ENCODE measurements at regions not wholly inside any gene's neighbourhood (a gene's known extent, or its start where the extent isn't known, plus 50 kb on each side); places are given as distances from the start of the nearest gene placed in this dataset.

DNA sequence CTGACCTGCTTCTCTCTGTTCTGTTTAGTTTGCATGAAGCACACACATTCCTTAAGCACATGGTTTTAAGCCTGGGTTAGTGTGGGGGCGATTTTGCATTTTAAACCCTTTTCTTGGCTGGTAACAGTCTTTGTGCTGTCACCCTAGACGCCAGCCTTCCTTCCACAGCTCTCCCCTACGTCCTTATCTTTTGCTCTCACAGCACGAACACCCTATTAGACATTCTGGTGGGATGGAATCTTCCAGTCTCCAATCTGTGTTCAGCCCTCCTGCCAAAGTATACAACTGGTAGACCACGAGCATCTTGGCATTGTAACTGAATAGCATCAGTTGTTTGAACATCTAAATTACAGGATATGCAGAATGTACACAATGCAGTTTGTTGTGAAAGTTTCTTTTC is 316.9 kb upstream of the IRX2 start:
- no peak for DNase-seq (ENCODE audit: low spot score)
- FAIRE-seq = no peak

DNA sequence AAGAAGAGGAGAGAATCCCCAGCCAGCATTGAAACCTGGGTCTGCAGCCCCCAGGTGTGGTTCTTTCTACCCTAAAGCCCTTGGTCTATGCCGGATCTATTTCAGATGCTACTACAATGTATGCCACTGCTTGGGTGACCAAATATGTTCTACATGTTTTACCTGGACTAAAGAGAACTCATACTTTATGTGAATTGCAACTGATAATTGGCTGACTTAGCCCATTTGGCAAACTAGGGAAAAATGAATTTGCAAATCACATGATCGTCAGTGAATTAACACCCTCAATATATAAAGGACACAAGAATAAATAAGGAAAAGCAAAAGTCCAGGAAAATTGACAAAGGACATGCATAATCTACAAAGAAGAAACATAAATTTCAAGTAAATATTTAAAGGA is 308.8 kb upstream of the IRX2 start:
- FAIRE-seq (no peak), DNase-seq (ENCODE audit: low spot score) (no peak)

DNA sequence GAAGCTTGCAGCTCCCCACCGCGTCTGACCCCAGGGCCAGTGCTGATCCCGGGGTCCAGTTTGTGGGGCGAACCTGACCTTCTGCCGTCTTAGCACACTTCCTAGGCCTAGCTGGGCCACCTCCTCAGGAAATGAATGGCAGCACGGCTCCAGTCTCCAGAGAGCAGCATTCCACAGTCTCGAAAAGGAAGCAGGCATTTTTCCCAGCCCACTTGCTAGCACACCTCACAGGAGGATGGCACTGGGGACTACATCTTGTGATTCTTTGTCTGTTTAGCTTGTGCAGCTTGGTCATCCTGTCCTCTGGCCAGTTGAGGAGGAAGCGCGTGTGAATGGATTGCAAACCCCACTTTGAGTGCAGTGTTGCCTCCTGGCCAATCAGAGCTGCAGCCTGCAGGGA is 308.0 kb upstream of the IRX2 start:
- no peak for DNase-seq (ENCODE audit: low spot score)
- no peak for FAIRE-seq

DNA sequence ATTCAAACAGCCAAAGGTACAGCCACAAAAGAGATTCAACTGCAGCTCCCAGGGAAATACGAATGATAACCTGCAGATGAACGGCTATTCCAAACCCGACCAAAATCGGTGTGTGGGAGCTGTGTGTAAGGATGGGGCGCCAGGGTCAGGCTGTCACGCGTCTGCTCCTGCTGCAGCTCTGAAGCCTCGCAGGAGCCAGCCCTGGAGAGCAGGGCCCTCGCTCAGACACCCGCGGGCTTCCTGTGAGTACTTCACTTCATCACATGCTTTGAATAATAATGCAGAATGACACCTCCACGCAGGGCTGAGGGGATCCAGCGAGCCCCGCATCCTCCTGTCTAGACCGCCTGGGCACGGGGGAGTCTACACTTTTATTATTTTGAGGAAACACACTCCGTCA is 307.5 kb upstream of the IRX2 start:
- DNase-seq (ENCODE audit: low spot score) (no peak), FAIRE-seq (no peak)

DNA sequence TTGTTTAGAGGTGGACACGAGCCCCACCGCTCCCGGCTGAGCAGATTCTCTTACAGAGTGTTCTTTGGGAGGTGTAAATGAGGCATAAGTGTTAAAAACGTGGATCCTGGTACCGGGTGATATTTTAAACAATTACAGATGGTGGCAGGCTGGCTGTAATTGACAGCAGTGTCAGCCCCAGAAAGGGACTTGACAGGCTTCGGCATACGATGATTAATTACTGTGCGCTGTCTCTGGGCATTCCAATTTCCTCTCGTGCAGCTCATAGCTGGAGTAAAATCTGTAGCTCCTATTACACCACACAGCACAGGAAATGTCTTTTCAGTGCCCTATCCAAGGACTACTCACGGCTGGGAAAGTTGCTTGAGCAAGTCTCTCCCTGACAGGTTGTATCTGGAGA is 305.4 kb upstream of the IRX2 start:
- FAIRE-seq = no peak
- no peak for DNase-seq (ENCODE audit: low spot score)

DNA sequence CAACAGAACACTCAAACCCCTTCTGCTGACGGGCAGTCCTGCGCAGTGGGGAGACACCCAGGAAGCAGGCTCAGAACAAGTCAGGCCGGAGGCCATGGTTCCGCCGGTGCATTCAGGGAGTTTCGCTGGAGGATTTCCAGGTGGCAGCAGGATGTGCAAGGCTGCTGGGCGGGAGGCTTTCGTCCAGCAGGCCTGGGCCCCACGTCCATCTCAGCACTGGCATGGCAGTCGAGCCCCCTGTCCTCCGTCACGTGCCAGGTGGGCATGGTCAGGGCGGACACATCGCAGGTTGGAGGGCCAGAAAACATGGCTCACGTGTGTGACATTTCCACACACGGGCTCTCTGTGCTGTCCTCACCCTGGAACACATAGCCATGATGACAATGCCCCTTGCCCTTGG is 299.9 kb upstream of the IRX2 start:
- FAIRE-seq (no peak), DNase-seq (ENCODE audit: low spot score) (no peak)

DNA sequence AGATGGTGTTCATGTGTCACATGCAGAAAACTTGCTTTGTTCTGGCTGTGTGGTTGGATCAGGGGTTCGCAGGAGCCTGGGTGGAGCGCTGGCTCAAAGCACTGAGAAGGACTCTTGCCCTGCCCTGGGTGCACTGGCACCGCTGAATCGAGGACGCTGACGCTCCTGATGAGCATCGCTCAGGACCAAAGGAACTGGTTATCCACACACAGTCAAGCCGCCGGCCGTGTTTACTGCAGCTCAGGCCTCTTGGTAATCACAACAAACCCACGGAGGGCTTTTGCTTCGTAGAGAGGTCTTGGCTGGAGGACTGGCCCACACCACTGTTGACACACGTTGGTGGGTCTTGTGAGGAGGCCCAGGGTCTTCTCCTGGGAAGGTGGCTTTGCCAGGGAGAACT is 299.4 kb upstream of the IRX2 start:
- DNase-seq (ENCODE audit: low spot score) (no peak), FAIRE-seq (no peak)

DNA sequence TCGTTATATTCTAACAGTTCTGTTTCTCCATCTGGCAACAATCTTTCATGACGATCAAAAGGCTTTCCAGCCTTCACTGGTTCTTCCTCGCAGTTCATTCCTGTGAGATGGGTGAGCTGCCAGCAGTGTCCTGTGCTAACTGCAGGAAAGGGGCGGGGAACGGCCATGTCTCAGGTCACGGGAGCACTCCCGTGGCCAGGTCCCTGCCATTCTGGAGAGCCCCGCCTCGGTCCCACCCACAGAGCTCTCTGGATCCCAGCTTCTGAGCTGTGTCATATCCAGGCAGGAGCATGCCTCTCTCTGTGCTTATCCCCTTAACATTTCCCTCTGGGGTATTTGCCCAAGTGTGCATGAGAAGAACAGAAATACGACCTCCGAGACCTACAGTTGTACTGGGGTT is 297.8 kb upstream of the IRX2 start:
- FAIRE-seq = no peak
- no peak for DNase-seq (ENCODE audit: low spot score)

DNA sequence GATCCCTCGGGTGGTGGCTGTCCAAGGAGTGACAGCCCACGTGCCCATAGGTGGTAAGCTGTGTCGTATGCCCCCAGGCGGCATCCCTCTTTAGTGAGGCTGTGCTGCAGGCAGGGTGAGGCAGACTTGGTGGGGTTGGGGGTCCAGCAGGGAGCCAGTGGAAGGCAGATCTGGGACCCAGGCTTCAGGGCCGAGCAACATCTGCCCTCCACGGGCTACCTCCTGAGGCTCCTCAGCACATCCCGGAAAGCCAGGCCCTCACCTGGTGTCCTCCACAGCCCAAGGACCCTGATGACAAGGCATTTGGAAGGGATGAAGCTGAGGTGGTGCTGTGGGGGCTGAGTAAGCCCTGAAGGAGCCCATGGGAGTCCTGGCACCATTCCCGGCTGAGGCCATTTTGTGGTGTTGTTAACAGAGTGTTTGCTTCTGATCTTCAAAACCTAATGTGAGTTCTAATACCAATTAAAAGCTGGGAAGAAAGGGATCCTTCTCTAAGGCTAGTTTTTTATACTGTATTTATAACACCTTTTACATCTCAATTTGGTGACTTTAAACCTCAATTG is 295.8 kb upstream of the IRX2 start:
- DNase-seq (ENCODE audit: low spot score) (no peak), FAIRE-seq (no peak)

DNA sequence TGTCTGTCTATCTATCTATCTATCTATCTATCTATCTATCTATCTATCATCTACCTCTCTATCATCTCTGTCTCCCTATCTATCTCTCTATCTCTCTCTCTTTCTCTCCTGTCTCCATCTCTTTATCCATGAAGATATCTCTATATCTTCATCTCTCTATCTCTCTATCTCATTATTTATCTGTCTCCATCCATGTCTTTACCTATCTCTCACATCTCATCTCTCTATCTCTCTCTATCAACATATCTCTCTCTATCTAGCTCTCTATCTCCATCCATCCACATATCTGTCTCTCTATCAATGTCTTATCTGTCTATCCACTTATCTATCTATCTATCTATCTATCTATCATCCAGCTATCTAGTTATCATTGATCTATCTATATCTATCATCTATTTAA is 292.1 kb upstream of the IRX2 start:
- FAIRE-seq = no peak

DNA sequence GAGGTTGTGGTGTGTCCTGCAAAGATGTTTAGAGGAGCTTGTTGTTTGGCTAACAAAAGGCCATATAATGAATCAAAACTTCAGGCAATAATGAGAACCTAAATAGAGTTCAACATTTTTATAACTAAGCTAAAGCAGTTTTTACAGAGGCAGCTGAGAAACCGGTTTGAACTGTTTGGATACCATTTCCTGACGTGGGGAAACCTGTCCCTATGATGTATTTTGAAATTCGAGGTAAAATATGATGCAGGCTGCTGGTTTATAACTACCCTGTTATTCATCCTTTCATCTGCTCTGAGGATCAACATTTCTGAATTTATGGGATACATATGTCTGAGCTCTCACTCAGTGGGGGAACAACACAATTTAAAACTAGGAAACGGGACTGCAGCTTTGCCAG is 289.5 kb upstream of the IRX2 start:
- FAIRE-seq (no peak), DNase-seq (ENCODE audit: low spot score) (no peak)

More for the DNA sequence above, 292.1 kb upstream of the IRX2 start:
- no peak for DNase-seq (ENCODE audit: low spot score)

DNA sequence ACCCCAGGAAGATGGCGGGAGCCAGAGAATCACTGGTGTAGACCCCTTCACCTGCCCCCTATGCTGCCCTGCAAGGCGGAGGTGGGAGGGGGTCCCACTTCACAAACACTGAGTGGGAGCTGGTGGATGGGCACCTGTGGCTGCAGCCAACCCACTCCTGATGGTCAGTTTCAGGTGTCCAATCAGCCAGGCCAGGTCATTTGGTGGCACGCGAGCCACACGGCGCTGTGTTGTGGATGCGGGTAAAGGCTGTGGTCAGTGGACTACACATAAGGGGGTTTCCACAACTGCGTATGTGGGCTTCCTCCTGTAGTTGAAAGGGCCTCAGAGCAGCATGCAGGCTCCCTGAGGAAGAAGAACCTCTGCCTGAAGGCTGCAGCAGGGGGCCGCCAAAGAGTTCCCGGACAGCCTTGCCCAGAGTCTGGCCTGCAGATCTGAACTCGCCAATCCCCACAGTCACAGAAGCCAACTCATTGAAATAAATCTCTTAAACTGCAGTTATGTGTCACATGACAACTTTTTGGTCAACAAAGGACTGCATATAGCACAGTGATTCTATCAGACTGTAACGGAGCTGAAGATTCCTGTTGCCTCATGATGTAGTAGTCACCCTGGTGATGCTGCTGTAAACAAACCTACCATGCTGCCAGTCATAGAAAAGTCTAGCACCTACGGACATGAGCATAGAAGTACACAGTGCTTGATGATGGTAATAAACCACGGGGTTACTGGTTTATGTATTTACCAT is 284.7 kb upstream of the IRX2 start:
- FAIRE-seq (no peak), DNase-seq (ENCODE audit: low spot score) (no peak)

DNA sequence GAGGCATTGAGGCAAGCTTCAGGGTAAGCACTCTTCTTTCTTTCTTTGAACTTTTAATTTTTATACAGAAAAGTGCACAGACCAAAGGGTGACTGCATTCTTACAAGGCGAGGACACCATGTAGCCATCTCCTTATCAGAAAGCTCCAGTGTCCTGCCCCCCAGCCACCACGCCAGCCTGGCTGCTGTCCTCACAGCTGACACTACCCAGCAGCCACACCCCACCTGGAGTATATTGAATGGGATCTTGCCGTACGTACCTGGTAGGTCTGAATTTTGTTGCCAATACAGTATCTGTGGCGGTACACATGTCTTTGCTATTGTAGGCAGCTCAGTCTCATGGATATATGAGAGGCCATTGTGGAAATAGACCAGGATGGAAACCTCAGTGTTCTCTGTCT is 284.0 kb upstream of the IRX2 start:
- FAIRE-seq (no peak), DNase-seq (ENCODE audit: low spot score) (no peak)

DNA sequence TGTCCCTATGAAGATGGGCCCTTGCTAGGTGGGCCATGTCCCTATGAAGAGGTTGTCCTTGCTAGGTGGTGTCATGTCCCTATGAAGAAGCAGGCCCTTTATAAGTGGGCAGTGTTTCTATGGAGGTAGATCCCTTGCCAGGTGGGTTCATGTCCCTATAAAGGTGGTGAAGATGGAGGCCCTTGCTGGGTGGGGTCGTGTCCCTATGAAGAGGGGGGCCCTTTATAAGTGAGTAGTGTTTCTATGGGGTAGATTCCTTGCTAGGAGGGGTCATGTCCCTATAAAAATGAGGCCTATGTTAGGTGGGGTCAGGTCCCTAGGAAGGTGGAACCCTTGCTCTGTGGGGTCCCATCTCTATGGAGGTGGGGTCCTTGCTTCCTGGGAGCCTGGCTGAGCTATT is 283.4 kb upstream of the IRX2 start:
- no peak for DNase-seq (ENCODE audit: low spot score)
- FAIRE-seq = no peak

DNA sequence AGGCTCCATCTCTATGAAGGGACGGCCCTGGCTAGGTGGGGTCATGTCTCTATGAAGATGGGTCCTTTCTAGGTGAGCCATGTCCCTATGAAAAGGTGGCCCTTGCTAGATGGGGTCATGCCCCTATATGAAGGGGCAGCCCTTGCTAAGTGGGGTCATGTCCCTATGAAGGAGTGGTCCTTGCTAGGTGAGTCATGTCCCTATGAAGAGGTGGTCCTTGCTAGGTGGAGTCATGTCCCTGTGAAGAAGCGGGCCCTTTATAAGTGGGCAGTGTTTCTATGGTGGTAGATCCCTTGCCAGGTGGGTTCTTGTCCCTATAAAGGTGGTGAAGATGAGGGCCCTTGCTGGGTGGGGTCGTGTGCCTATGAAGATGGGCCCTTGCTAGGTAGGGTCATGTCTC is 283.0 kb upstream of the IRX2 start:
- DNase-seq (ENCODE audit: low spot score) = no peak
- FAIRE-seq = no peak

DNA sequence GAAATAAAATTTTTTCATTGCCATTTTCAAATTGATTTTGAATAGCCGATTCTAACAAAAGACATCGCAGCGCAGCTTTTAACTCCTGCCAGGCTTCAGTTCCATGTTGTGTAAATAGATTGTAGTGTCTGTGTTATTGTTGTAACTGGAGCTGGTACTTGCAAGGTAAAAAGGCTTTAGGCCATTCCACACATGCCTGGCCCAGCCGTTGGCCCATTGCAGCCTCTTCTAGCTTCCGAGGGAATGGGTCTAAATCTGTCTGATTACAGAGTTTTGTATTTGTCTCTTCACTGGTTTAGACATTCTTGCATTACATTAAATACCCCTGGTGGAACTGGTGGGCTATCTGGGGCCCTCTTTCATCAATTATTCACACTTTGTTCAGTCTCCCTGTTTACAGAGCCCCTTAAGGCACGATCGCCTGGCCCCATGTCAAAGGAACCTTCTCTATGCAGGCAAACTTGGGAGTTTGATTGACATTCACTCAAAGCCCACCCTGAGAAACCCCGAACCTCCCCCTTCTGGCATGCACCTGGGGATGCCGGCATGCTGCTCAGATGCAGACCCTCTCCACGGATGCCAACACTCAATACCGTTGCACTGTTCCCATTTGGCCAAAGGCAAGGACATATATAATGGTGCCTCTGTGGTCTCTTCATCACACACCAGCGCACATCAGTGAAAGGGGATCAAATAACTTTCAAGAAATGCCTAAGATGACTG is 281.7 kb upstream of the IRX2 start:
- FAIRE-seq (no peak), DNase-seq (ENCODE audit: low spot score) (no peak)

DNA sequence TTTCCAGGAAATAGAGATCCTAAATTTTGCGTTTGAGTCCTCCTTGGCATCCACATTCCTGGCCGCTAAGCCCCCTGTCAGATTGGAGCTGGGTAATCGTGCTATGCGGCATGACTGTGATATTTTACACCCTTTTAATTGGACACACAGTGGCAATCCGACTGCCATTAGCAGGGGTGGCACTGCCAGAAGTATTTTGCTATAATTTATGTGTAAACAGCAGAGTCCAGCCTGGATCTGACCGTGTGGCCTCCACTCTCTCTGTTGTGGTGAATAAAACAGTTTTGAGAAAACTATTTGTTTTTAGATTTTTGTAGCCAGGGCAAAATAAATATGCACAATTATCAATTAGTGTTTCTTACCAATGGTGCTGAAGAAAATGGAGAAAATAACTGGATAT is 281.0 kb upstream of the IRX2 start:
- DNase-seq (ENCODE audit: low spot score) = no peak
- FAIRE-seq = no peak

DNA sequence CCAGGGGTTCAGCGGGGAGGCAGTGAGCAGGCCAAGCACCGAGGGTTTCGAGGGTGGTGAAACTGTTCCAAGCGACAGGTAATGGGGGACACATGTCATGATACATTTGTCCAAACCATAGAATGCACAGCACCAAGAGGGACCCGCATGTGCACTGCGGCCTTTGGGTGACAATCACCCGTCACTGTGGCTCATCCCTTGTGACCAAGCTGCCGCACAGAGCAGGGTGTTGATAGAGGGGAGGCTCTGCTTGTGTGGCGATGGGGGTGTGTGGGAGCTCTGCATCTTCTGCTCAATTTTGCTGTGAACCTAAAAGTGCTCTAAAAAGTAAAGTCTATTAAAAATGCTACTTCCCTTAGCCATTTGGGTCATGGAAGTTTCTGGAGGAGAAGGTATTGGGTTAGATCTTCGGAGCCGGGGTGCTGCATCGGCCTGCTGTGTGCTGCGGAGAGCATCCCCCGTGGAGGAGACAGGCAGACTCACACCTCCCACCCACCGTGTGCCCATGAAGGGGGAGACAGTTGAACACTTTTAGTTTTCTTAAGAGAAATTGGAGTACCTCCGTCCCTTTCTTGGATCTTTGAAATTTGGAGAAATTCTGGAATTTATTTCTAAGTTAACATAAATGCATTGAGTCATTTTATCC is 280.4 kb upstream of the IRX2 start:
- no peak for FAIRE-seq

DNA sequence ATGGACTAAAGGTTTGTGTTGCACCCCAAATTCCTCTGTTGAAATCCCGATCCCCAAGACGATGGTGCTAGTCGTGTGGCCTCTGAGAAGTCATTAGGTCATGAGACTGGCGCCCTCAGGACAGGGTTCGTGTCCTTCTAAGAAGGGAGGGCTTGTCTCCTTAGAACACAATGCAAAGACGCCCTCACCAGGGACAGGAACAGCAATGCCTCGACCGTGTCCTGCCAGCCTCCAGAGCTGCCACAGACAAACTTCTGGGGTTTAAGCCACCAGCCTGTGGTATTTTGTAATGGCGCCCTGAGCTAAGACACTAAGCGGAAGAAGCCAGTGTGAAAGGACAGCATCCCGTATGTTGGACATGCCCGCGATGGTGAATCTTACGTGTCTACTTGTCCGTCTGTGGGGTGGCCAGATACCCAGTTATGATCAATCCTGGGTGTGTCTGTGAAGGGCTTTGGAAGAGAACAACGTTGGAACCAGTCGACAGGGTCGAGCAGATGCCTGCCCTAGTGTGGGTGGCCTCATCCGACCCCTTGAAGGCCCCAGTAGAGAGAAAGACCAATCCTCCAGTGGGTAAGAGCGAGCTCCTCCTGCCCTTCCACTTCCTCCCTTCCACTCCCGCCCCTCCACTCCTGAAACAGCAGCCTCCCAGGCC is 279.2 kb upstream of the IRX2 start:
- no peak for DNase-seq (ENCODE audit: low spot score)
- FAIRE-seq = no peak

More for the DNA sequence above, 280.4 kb upstream of the IRX2 start:
- no peak for DNase-seq (ENCODE audit: low spot score)

DNA sequence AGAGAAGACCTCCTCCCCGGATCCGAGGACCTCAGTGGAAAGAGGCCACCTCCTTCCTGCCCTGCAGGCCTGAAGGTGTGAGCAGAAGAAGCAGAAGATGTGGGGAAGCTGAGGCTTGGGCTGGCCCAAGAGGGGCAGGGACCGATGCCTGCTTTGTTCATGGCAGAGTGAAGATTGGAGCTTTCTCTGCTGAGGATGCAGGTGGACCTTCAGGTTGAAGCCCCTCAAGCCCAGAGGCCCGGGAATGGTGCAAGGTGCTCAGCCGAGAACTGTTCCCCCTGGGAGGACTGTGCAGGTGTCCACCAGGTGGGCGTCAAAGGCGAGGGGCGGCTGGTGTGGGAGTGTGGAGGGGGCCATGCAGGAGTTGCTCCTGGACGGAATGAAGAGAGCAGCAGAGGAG is 277.9 kb upstream of the IRX2 start:
- DNase-seq (ENCODE audit: low spot score) = no peak
- no peak for FAIRE-seq

DNA sequence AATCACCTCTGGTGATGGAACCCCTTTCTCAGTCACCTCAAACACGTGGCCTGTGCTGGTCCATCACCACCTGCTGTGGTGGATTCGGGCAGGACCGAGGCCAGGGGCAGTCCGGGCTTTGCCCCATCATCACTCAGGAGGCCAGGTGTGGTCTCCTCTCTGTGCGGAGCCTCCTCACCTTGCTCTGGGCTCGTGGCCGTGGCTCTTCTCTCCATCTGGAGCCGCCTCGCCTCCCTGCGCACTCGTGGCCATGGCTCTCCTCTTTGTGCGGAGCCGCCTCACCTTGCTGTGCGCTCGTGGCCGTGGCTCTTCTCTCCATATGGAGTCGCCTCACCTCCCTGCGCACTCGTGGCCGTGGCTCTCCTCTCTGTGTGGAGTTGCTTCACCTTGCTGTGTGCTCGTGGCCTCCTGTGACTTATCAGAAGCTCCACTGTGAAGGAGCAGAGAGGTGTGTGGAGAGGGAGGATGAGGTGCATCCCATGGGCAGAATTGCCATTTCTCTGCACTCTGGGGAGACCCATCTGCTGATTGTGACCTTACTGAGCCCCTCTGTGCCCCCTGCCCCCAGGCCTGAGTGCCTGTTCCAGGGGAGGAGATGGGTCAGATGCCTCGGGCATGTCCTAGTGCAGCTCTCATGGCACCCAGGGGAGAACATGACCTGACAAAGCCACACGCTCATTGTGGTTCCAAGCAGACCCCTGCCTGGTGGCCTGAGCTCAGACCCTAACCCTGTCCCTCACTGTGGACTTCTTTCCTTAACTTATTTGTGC is 276.6 kb upstream of the IRX2 start:
- FAIRE-seq = no peak
- DNase-seq (ENCODE audit: low spot score) = no peak
